H9 (cell line): ENCODE measurements at regions not wholly inside any gene's neighbourhood (a gene's known extent, or its start where the extent isn't known, plus 50 kb on each side); places are given as distances from the start of the nearest gene placed in this dataset.
A peak's percentile ranks its signal among the peaks of the same experiment; 100 is the strongest.

Experiments used
- DNase-seq: peaks from one replicate; pipeline ENCODE4 v3.0.0-alpha.2; 2017
- H2AFZ ChIP-seq: one replicate; pipeline ENCODE4 v1.6.1; 2013; ENCODE audit warnings: mild to moderate bottlenecking, low read length, control low read depth, moderate library complexity
- H2AK5ac ChIP-seq: 2 replicates; pipeline ENCODE4 v1.6.1; 2013; ENCODE audit warnings: low read length, control low read depth, mixed read lengths; ENCODE audit not compliant: insufficient read length
- H2BK120ac ChIP-seq: one replicate; pipeline ENCODE4 v1.6.1; 2013; ENCODE audit warnings: low read depth, mild to moderate bottlenecking, low read length, control low read depth, inconsistent platforms; ENCODE audit not compliant: poor library complexity, severe bottlenecking
- H2BK12ac ChIP-seq: 2 replicates; pipeline ENCODE4 v1.6.1; 2013; ENCODE audit warnings: low read length, control low read depth, mixed read lengths, low read depth; ENCODE audit not compliant: insufficient read length
- H2BK15ac ChIP-seq: 2 replicates; pipeline ENCODE4 v1.6.1; 2013; ENCODE audit warnings: low read depth, low read length, control low read depth
- H2BK20ac ChIP-seq: one replicate; pipeline ENCODE4 v1.6.1; 2013; ENCODE audit warnings: low read depth, mild to moderate bottlenecking, low read length, control low read depth, inconsistent platforms; ENCODE audit not compliant: poor library complexity, severe bottlenecking
- H2BK5ac ChIP-seq: 2 replicates; pipeline ENCODE4 v1.6.1; 2013; ENCODE audit warnings: low read length, control low read depth, mixed read lengths; ENCODE audit not compliant: insufficient read length
- H3K14ac ChIP-seq: 2 replicates; pipeline ENCODE4 v1.6.1; 2013; ENCODE audit warnings: low read length, control low read depth; ENCODE audit not compliant: insufficient read depth
- H3K18ac ChIP-seq: 2 replicates; pipeline ENCODE4 v1.6.1; 2013; ENCODE audit warnings: low read depth, mild to moderate bottlenecking, mixed read lengths, low read length, control low read depth; ENCODE audit not compliant: insufficient read length
- H3K23ac ChIP-seq: 2 replicates; pipeline ENCODE4 v1.6.1; 2013; ENCODE audit warnings: low read length, control low read depth, mixed read lengths, low read depth; ENCODE audit not compliant: insufficient read length
- H3K23me2 ChIP-seq: 2 replicates; pipeline ENCODE4 v1.6.1; 2013; ENCODE audit warnings: low read depth, mild to moderate bottlenecking, mixed read lengths, low read length, control low read depth; ENCODE audit not compliant: insufficient read length, poor library complexity, severe bottlenecking
- H3K27ac ChIP-seq: 2 replicates; pipeline ENCODE4 v1.5.1; 2013; ENCODE audit warnings: low read length, control low read depth, mixed read lengths, low read depth; ENCODE audit not compliant: insufficient read length
- H3K27me3 ChIP-seq: 2 replicates; pipeline ENCODE4 v1.6.1; 2013; ENCODE audit warnings: low read length, control low read depth, inconsistent platforms; ENCODE audit not compliant: insufficient read depth
- H3K4ac ChIP-seq: 2 replicates; pipeline ENCODE4 v1.6.1; 2013; ENCODE audit warnings: low read depth, mild to moderate bottlenecking, control low read depth, inconsistent platforms, low read length, moderate library complexity
- H3K4me1 ChIP-seq: 2 replicates; pipeline ENCODE4 v1.6.1; 2013; ENCODE audit warnings: low read length, control low read depth, inconsistent platforms; ENCODE audit not compliant: insufficient read depth
- H3K4me2 ChIP-seq: 2 replicates; pipeline ENCODE4 v1.6.1; 2013; ENCODE audit warnings: low read length, control low read depth, mixed read lengths; ENCODE audit not compliant: insufficient read length, insufficient read depth
- H3K56ac ChIP-seq: 2 replicates; pipeline ENCODE4 v1.6.1; 2013; ENCODE audit warnings: low read depth, mild to moderate bottlenecking, mixed read lengths, low read length, control low read depth; ENCODE audit not compliant: insufficient read length
- H3K79me1 ChIP-seq: 2 replicates; pipeline ENCODE4 v1.6.1; 2013; ENCODE audit warnings: low read depth, mild to moderate bottlenecking, moderate library complexity, low read length, control low read depth, inconsistent platforms; ENCODE audit not compliant: insufficient read depth, poor library complexity, severe bottlenecking
- H3K79me2 ChIP-seq: 2 replicates; pipeline ENCODE4 v1.6.1; 2013; ENCODE audit warnings: low read length, control low read depth, inconsistent platforms; ENCODE audit not compliant: insufficient read depth
- H3K9ac ChIP-seq: 2 replicates; pipeline ENCODE4 v1.6.1; 2013; ENCODE audit warnings: low read length, control low read depth, mixed read lengths; ENCODE audit not compliant: insufficient read length; ENCODE audit errors: extremely low read depth
- H3K9me3 ChIP-seq: one replicate; pipeline ENCODE4 v1.6.1; 2013; ENCODE audit warnings: low read depth, low read length, inconsistent platforms; ENCODE audit not compliant: control insufficient read depth
- H3T11ph ChIP-seq: one replicate; pipeline ENCODE4 v1.6.1; 2013; ENCODE audit warnings: mild to moderate bottlenecking, low read length, control low read depth, inconsistent platforms
- H4K20me1 ChIP-seq: one replicate; pipeline ENCODE4 v1.6.1; 2013; ENCODE audit not compliant: control insufficient read depth, insufficient read length, insufficient read depth
- H4K5ac ChIP-seq: 2 replicates; pipeline ENCODE4 v1.6.1; 2013; ENCODE audit warnings: low read depth, mild to moderate bottlenecking, mixed read lengths, low read length, control low read depth; ENCODE audit not compliant: insufficient read length
- H4K8ac ChIP-seq: replicated peaks from 2 replicates; pipeline ENCODE4 v1.6.1; 2013; ENCODE audit warnings: low read length, control low read depth, mixed read lengths, low read depth; ENCODE audit not compliant: insufficient read length
- H4K91ac ChIP-seq: 2 replicates; pipeline ENCODE4 v1.6.1; 2013; ENCODE audit warnings: low read depth, mild to moderate bottlenecking, moderate library complexity, mixed read lengths, low read length, control low read depth; ENCODE audit not compliant: insufficient read length
- H3K27ac Mint-ChIP-seq, 3 experiments: 2 replicates in 2 of 3; 3 replicates in 1 of 3; pipeline ENCODE4 v1.8.0; 2020 to 2021; ENCODE audit warnings: mixed read lengths in 3 of 3, mild to moderate bottlenecking in 1 of 3, moderate library complexity in 1 of 3
- H3K27me3 Mint-ChIP-seq: 2 replicates; pipeline ENCODE4 v1.8.0; 2021; ENCODE audit warnings: low read depth, mild to moderate bottlenecking, moderate library complexity, mixed read lengths
- H3K36me3 Mint-ChIP-seq, 3 experiments: 2 replicates in 2 of 3; 3 replicates in 1 of 3; pipeline ENCODE4 v1.8.0; 2020 to 2021; ENCODE audit warnings: low read depth in 3 of 3, mixed read lengths in 3 of 3; ENCODE audit not compliant: insufficient read depth in 1 of 3
- H3K4me1 Mint-ChIP-seq, 2 experiments: 2 replicates each; pipeline ENCODE4 v1.8.0; 2020; ENCODE audit warnings: mixed read lengths in 2 of 2
- H3K4me3 Mint-ChIP-seq, 2 experiments: 2 replicates in 1 of 2; 3 replicates in 1 of 2; pipeline ENCODE4 v1.8.0; 2020 to 2021; ENCODE audit warnings: mild to moderate bottlenecking in 2 of 2, mixed read lengths in 2 of 2, moderate library complexity in 1 of 2
- H3K9me3 Mint-ChIP-seq, 2 experiments: 2 replicates in 1 of 2; 3 replicates in 1 of 2; pipeline ENCODE4 v1.8.0; 2020; ENCODE audit warnings: mild to moderate bottlenecking in 2 of 2, mixed read lengths in 2 of 2, moderate library complexity in 1 of 2
- CTCF ChIP-seq: fragments of 200-600 bp; sonication (generic); conservative IDR thresholded peaks from 3 replicates; pipeline ENCODE4 v1.8.0; 2021; ENCODE audit warnings: antibody characterized with exemption, mild to moderate bottlenecking
- WGBS: extraction: QIAGEN DNeasy Blood & Tissue Kit; methylation state at CpG from one replicate; pipeline ENCODE4 v1.1.7; 2013; ENCODE audit warnings: missing lambda C conversion rate, low lambda C conversion rate, mixed read lengths; ENCODE audit not compliant: insufficient read length; ENCODE audit errors: extremely low coverage; 5-methylcytosine and 5-hydroxymethylcytosine counted together

GRCh38 chr3:70737666-70738290 lies 425.3 kb upstream of the MDFIC2 start:
- no peak overlapping the region for H3K4me3 Mint-ChIP-seq
- H3K4me2 ChIP-seq: no peak overlapping the region
- peaks cover 7 to 8% of the 10 kb centered on the region in 2 experiments for H3K4me1 Mint-ChIP-seq
- H3K23ac ChIP-seq: no peak overlapping the region
- H3K14ac ChIP-seq: no peak overlapping the region
- no peak overlapping the region for H4K91ac ChIP-seq
- no peak overlapping the region for H4K5ac ChIP-seq
- H2BK15ac ChIP-seq: no peak overlapping the region
- no peaks in the 10 kb centered on the region for H3K79me1 ChIP-seq
- H2BK5ac ChIP-seq: no peak overlapping the region
- H4K20me1 ChIP-seq: no peaks in the 10 kb centered on the region
- H2BK120ac ChIP-seq: no peak overlapping the region
- no peaks in the 10 kb centered on the region for H3K36me3 Mint-ChIP-seq
- DNase-seq: no peak
- no peaks in the 10 kb centered on the region for H3K79me2 ChIP-seq
- no peak overlapping the region for H3K4ac ChIP-seq
- no peak overlapping the region for H3K18ac ChIP-seq
- H3K9me3 ChIP-seq: no peaks in the 10 kb centered on the region
- H3K4me1 ChIP-seq: no peaks in the 10 kb centered on the region; the same call in 1 of the 2 replicates
- H3K27me3 ChIP-seq: no peaks in the 10 kb centered on the region
- no peak overlapping the region for H2AK5ac ChIP-seq
- H3K9ac ChIP-seq: no peak overlapping the region
- peak overlapping the region; percentile 50 for H2AFZ ChIP-seq
- no peaks in the 10 kb centered on the region for H3K23me2 ChIP-seq
- H3K27me3 Mint-ChIP-seq: no peaks in the 10 kb centered on the region
- H3K27ac ChIP-seq: no peak overlapping the region
- H3K27ac Mint-ChIP-seq: peak overlapping the region in 2 of 3 experiments; percentile 28 to 74; a peak in 2 of 7 replicates
- H3K9me3 Mint-ChIP-seq: no peaks in the 10 kb centered on the region
- H3K56ac ChIP-seq: no peak overlapping the region
- no peak for TF ChIP-seq CTCF
- H2BK20ac ChIP-seq: no peak overlapping the region
- no peak overlapping the region for H2BK12ac ChIP-seq
- no peak overlapping the region for H3T11ph ChIP-seq
- no CpG with 5 or more reads among the region's 2 CpGs for WGBS
- H4K8ac ChIP-seq: no peak overlapping the region
